GM19455 (cell line): ENCODE measurements at regions not wholly inside any gene's neighbourhood (a gene's known extent, or its start where the extent isn't known, plus 50 kb on each side); places are given as distances from the start of the nearest gene placed in this dataset.
"Not testable (repeated sequence)": the region's sequence is repeated elsewhere in the genome, so short reads cannot be mapped to it uniquely, and the experiment has no call there.

Source experiments
- ATAC-seq: cut with Tn5 transposase; IDR thresholded peaks from one replicate; pipeline ENCODE4 v1.9.1; 2021; ENCODE audit not compliant: unreplicated experiment

GRCh38 chr2:83808878-83809277 lies 650.2 kb downstream of the SUCLG1 start:
- ATAC-seq, result no peak

GRCh38 chr2:83802604-83803003 lies 656.5 kb downstream of the SUCLG1 start:
- ATAC-seq, result no peak

DNA sequence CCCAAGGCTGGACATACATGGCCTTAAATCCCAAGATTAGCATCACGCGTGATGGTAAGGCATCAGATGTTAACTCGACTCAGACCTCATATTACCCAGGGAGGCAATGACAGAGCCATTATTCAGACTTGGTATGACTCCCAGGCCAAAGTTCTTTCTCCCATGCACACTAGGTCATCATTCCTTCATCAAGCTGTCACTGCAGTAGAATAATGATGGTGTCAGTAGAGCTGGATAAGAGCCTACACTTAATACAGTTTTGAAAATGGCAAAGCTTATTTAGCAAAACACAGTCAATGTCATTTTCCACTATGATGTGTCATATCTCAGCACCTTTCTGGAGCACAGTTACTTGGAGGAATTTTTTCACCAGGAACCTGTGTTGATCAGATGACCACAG lies 663.3 kb downstream of the SUCLG1 start:
- ATAC-seq, result no peak

DNA sequence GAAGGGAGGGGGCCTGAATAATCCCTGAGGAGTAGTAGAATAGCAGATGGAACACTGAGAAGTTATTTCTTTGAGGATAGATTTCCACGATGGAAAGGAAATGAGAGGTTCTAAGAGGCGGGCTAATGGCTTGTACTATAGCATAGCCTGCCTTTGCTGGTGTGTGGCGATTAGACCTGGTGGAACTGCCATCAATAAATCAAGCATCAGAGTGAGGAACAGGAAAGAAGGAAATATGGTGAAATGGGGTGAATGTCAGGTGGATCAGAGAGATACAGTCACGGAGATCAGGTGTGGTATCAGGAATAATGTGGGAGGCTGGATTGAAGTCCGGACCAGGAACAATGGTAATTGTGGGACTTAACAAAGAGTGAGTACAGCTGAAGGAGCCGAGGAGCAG lies 668.6 kb downstream of the SUCLG1 start:
- ATAC-seq, result not testable (repeated sequence)

GRCh38 chr2:83789674-83790073 lies 669.4 kb downstream of the SUCLG1 start:
- not testable (repeated sequence) for ATAC-seq

DNA sequence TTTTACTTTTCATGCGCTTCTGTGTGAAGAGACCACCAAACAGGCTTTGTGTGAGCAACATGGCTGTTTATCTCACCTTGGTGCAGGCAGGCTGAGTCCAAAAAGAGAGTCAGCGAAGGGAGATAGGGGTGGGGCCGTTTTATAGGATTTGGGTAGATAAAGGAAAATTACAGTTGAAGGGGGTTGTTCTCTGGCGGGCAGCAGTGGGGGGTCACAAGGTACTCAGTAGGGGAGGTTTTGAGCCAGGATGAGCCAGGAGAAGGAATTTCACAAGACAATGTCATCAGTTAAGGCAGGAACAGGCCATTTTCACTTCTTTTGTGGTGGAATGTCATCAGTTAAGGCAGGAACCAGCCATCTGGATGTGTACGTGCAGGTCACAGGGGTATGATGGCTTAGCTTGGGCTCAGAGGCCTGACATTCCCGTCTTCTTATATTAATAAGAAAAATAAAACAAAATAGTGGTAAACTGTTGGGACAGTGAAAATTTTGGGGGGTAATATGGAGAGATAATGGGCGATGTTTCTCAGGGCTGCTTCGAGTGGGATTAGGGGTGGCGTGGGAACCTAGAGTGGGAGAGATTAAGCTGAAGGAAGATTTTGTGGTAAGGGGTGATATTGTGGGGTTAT lies 670.0 kb downstream of the SUCLG1 start:
- ATAC-seq, result not testable (repeated sequence)

- no peak for ATAC-seq
Measured at GRCh38 chr2:83787189-83787588, 671.9 kb downstream of the SUCLG1 start.

DNA sequence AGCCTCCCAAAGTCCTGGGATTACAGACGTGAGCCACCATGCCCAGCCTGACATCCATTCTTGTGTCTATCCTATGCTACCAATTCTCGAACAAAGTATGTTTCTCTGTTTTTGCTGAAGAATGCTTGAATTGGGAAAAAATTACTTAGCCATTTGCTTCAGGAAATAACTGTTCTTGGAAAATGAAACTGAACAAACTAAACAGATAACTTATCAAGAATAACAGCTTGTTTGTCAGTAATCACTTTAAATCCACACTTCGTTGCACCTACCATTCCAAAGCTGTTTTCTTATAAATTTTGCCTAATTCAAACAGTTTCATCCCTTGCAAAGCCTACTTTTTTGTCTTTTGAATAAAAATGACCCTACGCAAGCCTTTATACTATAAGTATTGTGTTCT lies 672.9 kb downstream of the SUCLG1 start:
- no peak for ATAC-seq

- ATAC-seq, result no peak
Measured at GRCh38 chr2:83784947-83785346, 674.1 kb downstream of the SUCLG1 start.

DNA sequence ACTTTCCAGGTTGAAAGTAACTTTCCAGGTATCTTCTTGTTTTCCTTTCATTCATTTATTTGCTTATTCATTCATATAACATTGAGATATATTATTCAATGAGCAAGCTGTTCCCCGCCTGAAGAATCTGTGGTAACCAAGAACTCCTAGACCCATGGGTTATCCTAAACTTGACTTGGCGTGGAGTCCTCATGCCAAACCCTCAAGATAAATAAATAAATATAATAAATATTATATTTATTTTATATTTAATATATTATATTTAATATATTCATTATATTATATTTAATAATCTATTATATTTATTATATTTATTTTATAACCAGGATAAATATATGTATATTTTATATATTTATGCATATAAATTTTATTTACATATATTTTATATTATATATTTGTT lies 674.8 kb downstream of the SUCLG1 start:
- no peak for ATAC-seq

DNA sequence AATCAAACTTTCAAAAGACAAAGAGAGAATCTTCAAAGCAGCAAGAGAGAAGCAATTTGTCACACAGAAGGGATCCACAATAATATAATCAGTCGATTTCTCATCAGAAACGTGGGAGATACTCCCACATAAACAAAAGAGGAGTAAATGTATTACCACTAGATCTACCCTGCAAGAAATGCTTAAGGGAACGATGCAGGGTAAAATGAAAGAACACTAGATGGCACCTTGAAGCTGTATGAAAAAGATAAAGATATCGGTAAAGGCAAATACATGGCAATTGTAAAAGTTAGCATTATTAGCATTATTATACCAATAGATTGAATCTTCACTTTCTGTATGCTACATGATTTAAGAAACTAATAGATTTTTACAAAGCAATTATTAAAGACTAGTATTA lies 677.0 kb downstream of the SUCLG1 start:
- no peak for ATAC-seq

DNA sequence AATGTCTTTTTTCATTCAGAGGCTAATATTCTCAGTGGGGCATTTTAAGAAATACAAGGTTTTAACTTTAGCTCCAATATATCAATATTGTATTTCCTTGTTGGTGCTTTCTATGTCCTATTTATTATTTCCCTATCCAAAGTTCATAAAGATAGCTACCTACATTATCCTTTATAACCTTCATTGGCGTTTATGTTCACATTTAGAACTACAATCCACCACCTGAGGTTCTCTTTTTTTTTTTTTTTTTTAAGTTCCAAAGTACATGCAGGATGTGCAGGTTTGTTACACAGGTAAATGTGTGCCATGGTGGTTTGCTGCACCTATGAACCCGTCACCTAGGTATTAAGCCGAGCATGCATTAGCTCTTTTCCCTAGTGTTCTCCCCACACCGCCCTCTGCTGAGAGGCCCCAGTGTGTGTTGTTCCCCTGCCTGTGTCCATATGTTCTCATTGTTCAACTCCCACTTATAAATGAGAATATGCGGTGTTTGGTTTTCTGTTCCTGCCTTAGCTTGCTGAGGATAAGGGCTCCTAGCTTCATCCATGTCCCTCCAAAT lies 694.6 kb downstream of the SUCLG1 start:
- ATAC-seq, result no peak

- no peak for ATAC-seq
Measured at GRCh38 chr2:83757329-83757728, 701.8 kb downstream of the SUCLG1 start.

DNA sequence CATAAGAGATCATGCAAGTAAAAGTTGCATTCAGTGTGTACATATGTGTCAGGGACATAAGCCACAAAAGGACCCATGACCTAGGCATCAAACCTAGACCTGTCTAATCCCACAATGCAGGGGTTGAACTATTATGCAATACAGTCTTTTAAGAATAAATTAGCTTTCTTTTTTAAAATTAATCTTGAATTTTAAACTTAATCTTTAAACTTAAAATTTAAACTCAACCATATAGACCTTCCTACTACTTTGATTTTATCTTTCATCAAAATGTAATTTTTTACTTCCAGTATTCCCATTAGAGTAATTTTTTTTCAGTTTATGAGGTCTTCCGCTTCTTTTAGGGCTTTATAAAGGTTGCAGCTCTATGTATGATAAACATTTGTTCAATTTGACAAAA lies 702.9 kb downstream of the SUCLG1 start:
- ATAC-seq, result no peak

GRCh38 chr2:83747141-83747540 lies 711.9 kb downstream of the SUCLG1 start:
- no peak for ATAC-seq

DNA sequence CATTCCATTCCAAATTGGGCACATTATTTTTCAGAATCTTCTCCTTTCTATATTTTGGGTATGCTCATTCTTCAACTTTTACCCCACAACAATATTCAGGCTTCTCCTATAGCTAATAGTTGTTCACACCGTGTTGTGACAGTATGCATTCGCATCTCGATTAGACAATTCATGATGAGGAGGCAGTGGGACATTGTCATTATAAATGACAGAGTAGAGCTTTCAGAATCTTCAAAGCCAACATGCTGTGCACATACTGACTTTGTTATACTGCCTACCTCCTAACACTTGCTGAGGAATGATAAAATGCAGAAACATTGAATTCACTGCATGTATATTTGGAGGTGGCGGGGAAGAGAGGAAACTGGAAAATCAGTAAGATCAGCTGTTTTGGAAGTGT lies 714.2 kb downstream of the SUCLG1 start:
- ATAC-seq, result no peak

DNA sequence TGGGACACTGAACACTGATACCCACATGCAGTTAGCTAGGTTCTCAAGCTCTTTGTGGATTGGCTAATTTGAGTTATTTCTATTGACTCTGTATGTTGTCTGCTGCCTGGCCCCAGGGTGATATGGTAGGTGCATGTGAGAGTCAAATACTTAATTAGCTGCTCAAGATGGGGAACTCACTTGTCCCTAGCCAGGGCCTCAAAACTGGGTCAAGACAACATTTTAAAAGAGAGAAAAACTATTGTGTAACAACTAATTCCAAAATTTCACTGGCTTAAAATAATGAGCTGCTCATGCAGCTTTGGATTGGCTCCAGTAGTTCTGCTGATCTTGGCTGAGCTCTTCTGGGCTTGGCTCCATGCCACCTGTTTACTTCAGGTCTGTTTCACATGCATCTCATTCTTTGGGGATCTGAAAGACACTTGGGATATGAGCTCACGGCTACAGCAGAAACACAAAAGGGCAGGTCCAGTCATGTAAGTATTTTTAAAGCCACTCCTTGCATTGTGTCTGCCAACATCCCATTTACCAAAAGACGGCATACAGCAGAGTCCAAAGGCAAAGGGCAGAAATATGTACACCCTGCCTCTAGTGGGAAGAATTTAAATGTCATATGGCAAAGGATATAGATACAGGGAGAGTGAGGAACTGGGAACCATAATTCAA lies 716.8 kb downstream of the SUCLG1 start:
- ATAC-seq, result no peak

DNA sequence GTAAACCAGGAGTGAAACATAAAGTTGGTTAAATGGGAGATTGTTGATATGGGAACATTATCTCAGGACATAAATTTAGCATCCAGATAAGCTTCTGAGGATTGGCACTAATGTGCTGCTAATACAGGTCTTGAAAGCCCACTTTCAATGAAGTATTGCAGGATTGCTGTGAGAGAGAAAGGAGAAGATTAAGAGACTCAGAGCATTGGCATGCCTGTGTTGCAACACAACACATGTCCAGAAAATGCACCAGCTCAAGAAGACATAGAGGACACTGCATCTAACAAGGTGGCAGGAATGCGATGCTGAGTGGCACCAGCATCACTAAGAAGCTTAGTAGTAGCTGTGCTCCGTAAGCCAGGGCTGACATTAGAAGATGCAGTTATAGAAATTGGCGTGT lies 728.9 kb downstream of the SUCLG1 start:
- no peak for ATAC-seq

GRCh38 chr2:83725735-83726134 lies 733.3 kb downstream of the SUCLG1 start:
- no peak for ATAC-seq

DNA sequence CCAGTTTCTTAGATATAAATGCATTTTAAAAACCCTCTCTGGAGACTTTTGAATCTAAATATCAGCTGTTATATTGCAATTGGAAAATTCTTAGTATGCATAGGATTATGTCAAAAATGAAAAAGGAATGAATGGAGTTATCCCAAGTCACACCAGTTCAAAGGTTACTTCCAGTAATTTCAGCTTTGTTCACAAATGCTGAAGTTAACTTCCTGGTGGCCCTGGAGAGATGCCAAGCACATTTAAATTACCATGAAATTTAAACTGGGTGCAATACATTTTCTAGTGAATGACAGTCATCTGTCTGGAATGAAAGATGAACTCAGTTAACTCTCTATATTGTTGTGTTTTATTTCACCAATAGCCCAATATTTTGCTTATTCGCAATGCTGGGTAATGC lies 753.9 kb downstream of the SUCLG1 start:
- no peak for ATAC-seq

- ATAC-seq, result no peak
Measured at GRCh38 chr2:83703598-83703997, 755.5 kb downstream of the SUCLG1 start.

DNA sequence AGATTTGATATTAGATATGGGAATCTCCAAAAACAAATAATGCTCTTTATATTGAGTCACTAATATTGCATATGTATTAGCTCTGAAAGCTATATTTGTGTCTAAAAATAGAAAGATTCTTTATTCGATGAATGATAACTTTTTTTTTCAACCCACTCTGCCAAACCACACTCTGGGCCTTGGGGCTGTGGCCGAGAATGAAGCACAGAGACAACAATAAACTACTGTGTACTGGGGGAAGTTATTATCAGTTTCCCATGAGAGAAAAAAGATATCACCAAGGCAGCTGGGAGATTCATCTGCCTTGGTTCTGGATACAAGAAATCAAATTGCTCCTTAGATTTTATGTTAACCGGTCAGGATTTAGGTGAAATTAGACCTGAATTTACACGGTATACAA lies 762.2 kb downstream of the SUCLG1 start:
- ATAC-seq, result no peak

GRCh38 chr2:83695530-83695929 lies 763.5 kb downstream of the SUCLG1 start:
- no peak for ATAC-seq
